ENCODE measurements at regions not wholly inside any gene's neighbourhood (a gene's known extent, or its start where the extent isn't known, plus 50 kb on each side); places are given as distances from the start of the nearest gene placed in this dataset.

DNA sequence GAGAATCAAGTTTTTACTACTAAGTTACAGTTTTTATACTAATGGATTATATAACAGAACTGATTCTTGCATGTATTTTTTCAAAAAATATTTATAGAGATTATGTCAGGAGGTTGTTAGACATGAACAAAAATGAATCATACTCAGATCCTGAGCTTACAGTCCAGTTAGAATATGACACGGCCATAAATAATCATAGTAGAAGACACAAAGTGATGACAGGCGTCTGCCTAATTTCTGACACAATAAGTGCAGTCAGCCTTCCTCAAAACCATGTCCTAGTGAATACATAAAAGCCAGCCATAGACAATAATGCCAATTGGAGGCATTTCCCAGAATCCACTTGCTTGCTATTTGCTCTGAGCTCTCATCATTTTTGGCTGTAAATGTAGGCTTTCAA lies 81.7 kb upstream of the POU1F1 start:
- TF ChIP-seq, protein P1, sequence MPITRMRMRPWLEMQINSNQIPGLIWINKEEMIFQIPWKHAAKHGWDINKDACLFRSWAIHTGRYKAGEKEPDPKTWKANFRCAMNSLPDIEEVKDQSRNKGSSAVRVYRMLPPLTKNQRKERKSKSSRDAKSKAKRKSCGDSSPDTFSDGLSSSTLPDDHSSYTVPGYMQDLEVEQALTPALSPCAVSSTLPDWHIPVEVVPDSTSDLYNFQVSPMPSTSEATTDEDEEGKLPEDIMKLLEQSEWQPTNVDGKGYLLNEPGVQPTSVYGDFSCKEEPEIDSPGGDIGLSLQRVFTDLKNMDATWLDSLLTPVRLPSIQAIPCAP (CRISPR knock-in tag; IDR thresholded peaks at IDR 0.05), result no peak
- no peak for TF ChIP-seq SMAD4 (CRISPR knock-in tag; IDR thresholded peaks at IDR 0.05)
- TF ChIP-seq, protein P2, sequence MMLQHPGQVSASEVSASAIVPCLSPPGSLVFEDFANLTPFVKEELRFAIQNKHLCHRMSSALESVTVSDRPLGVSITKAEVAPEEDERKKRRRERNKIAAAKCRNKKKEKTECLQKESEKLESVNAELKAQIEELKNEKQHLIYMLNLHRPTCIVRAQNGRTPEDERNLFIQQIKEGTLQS (CRISPR knock-in tag; conservative IDR thresholded peaks at IDR 0.05), result no peak
- no peak for TF ChIP-seq NR1H2 (CRISPR knock-in tag; IDR thresholded peaks at IDR 0.05)
- TF ChIP-seq ZNF416 (CRISPR knock-in tag; IDR thresholded peaks at IDR 0.05), result no peak
